A549 (cell line): ENCODE measurements at regions not wholly inside any gene's neighbourhood (a gene's known extent, or its start where the extent isn't known, plus 50 kb on each side); places are given as distances from the start of the nearest gene placed in this dataset.
"Not testable (repeated sequence)": the region's sequence is repeated elsewhere in the genome, so short reads cannot be mapped to it uniquely, and the experiment has no call there.

ENCODE experiments used
- ATAC-seq, 2 experiments: fragments of 200-7000 bp in 1 of 2; fragments of >200 bp in 1 of 2; cut with Nextera tagmentation in 1 of 2; cut with Tn5 transposase in 1 of 2; 3 replicates each; pipeline versions ENCODE4 v1.8.0 to v1.9.1; 2018 to 2020; ENCODE audit warnings: mild to moderate bottlenecking in 1 of 2, moderate library complexity in 1 of 2
- CTCF ChIA-PET: fragments of 300-600 bp; sonication (Branson Sonifier 250); formaldehyde crosslinking; extraction: SDS; loops from one replicate; lab custom pipeline; 2021; ENCODE audit warnings: antibody characterized with exemption, inconsistent platforms; lab: Yijun Ruan, JAX
- POLR2A ChIA-PET: fragments of 350-600 bp; formaldehyde crosslinking; extraction: SDS; loops from one replicate; lab custom pipeline; 2021; ENCODE audit warnings: antibody characterized with exemption, inconsistent platforms; lab: Yijun Ruan, JAX
- DNase-seq, 2 experiments: peaks; one replicate each; pipeline versions ENCODE4 v3.0.0 to v3.0.0-alpha.2; 2011 to 2016; ENCODE audit warnings: low read depth in 1 of 2, low spot score in 1 of 2
- FAIRE-seq: peaks from 2 replicates; lab custom pipeline; 2011; peaks lifted over from hg19 to GRCh38; lab: Jason Lieb, UNC
- H3K27ac ChIP-seq, 2 experiments: fragments of >200 bp; sonication (Bioruptor Twin); formaldehyde crosslinking; 3 replicates each; pipeline ENCODE4 v1.5.1; 2016 to 2017
- H3K4me1 ChIP-seq: fragments of >200 bp; sonication (Bioruptor Twin); formaldehyde crosslinking; 3 replicates; pipeline ENCODE4 v1.6.1; 2016
- H3K4me2 ChIP-seq: fragments of >200 bp; sonication (Bioruptor Twin); formaldehyde crosslinking; 3 replicates; pipeline ENCODE4 v1.6.1; 2016
- H3K4me3 ChIP-seq: fragments of >200 bp; sonication (Bioruptor Twin); formaldehyde crosslinking; 3 replicates; pipeline ENCODE4 v1.5.1; 2016
- H3K9me3 ChIP-seq: fragments of >200 bp; sonication (Bioruptor Twin); formaldehyde crosslinking; 3 replicates; pipeline ENCODE4 v1.6.1; 2016
- BHLHE40 ChIP-seq: IDR thresholded peaks from 2 replicates; pipeline ENCODE4 v1.6.1; 2012; ENCODE audit warnings: low read depth, low read length, inconsistent platforms
- CBX2 ChIP-seq: fragments of 200-600 bp; sonication (generic); IDR thresholded peaks from 2 replicates; pipeline ENCODE4 v1.6.1; 2016; ENCODE audit warnings: low read depth, mild to moderate bottlenecking, borderline replicate concordance
- CHD2 ChIP-seq: fragments of 150-350 bp; IDR thresholded peaks from 2 replicates; pipeline ENCODE4 v1.6.1; 2014; ENCODE audit warnings: low read length; ENCODE audit not compliant: partially characterized antibody
- ESRRA ChIP-seq: fragments of 150-350 bp; IDR thresholded peaks from 2 replicates; pipeline ENCODE4 v1.6.1; 2014; ENCODE audit warnings: mild to moderate bottlenecking, low read length, borderline replicate concordance
- FOSB ChIP-seq: fragments of 250-450 bp; sonication (Bioruptor Pico); IDR thresholded peaks from 2 replicates; pipeline ENCODE4 v1.5.0; 2020; ENCODE audit warnings: mild to moderate bottlenecking, moderate library complexity
- FOSL2 ChIP-seq, 2 experiments: fragments of 450-650 bp in 1 of 2; fragments of >200 bp in 1 of 2; sonication (Bioruptor Twin) in 1 of 2; formaldehyde crosslinking; IDR thresholded peaks; 2 replicates each; pipeline versions ENCODE4 v1.5.0 to v1.6.1; 2016 to 2020; ENCODE audit warnings: mild to moderate bottlenecking in 1 of 2, moderate library complexity in 1 of 2
- GATA3 ChIP-seq: IDR thresholded peaks from 2 replicates; pipeline ENCODE4 v1.6.1; 2012; ENCODE audit warnings: borderline replicate concordance
- HDAC2 ChIP-seq: fragments of 200-600 bp; sonication (generic); IDR thresholded peaks from 2 replicates; pipeline ENCODE4 v1.6.1; 2016
- HES2 ChIP-seq: fragments of >200 bp; sonication (Bioruptor Twin); formaldehyde crosslinking; IDR thresholded peaks from 2 replicates; pipeline ENCODE4 v1.6.1; 2016
- JUNB ChIP-seq: fragments of >200 bp; sonication (Bioruptor Twin); formaldehyde crosslinking; IDR thresholded peaks from 2 replicates; pipeline ENCODE4 v1.6.1; 2016
- KDM1A ChIP-seq: fragments of 200-600 bp; sonication (generic); IDR thresholded peaks from 2 replicates; pipeline ENCODE4 v1.6.1; 2016; ENCODE audit warnings: low read depth, mild to moderate bottlenecking
- MAZ ChIP-seq: fragments of 150-350 bp; IDR thresholded peaks from 2 replicates; pipeline ENCODE4 v1.6.1; 2014; ENCODE audit warnings: antibody characterized with exemption, low read depth, low read length, borderline replicate concordance
- MYC ChIP-seq: IDR thresholded peaks from 2 replicates; pipeline ENCODE4 v1.6.1; 2012; ENCODE audit warnings: mild to moderate bottlenecking, inconsistent platforms, low read length, improper control_type of control experiment, borderline replicate concordance
- NFE2L2 ChIP-seq: fragments of 150-350 bp; conservative IDR thresholded peaks from 2 replicates; pipeline ENCODE4 v1.6.1; 2014; ENCODE audit warnings: low read length
- NPAS2 ChIP-seq: fragments of 250-450 bp; sonication (Bioruptor Pico); IDR thresholded peaks from 2 replicates; pipeline ENCODE4 v1.8.0; 2022; ENCODE audit warnings: mild to moderate bottlenecking, moderate library complexity, borderline replicate concordance
- PBX3 ChIP-seq: IDR thresholded peaks from 2 replicates; pipeline ENCODE4 v1.6.1; 2012
- PHF8 ChIP-seq: fragments of 200-600 bp; sonication (generic); IDR thresholded peaks from 2 replicates; pipeline ENCODE4 v1.6.1; 2016; ENCODE audit warnings: low read depth, mild to moderate bottlenecking, antibody characterized with exemption, moderate library complexity, borderline replicate concordance
- POLR2AphosphoS2 ChIP-seq: conservative IDR thresholded peaks from 2 replicates; pipeline ENCODE4 v1.6.1; 2012; ENCODE audit warnings: low read length, improper control_type of control experiment, inconsistent platforms
- RARB ChIP-seq: fragments of 250-450 bp; sonication (Bioruptor Pico); IDR thresholded peaks from 2 replicates; pipeline ENCODE4 v1.8.0; 2021; ENCODE audit warnings: mild to moderate bottlenecking, moderate library complexity
- RFX5 ChIP-seq: fragments of 450-650 bp; IDR thresholded peaks from 2 replicates; pipeline ENCODE4 v1.7.1; 2014; ENCODE audit warnings: antibody characterized with exemption, mild to moderate bottlenecking, moderate library complexity
- ZFP36 ChIP-seq: fragments of 450-650 bp; IDR thresholded peaks from 2 replicates; pipeline ENCODE4 v1.6.1; 2014; ENCODE audit warnings: borderline replicate concordance; ENCODE audit not compliant: partially characterized antibody
- ZSCAN20 ChIP-seq: fragments of 250-450 bp; sonication (Bioruptor Pico); IDR thresholded peaks from 2 replicates; pipeline ENCODE4 v1.8.0; 2022; ENCODE audit warnings: mild to moderate bottlenecking, moderate library complexity
- WGBS: methylation state at CpG from one replicate; pipeline ENCODE4 v1.1.6; 2017; ENCODE audit errors: missing lambda C conversion rate; 5-methylcytosine and 5-hydroxymethylcytosine counted together
- TF ChIP-seq, protein P1 (sequence below): fragments of 150-350 bp; IDR thresholded peaks from 2 replicates; pipeline ENCODE4 v1.6.1; 2014; ENCODE audit warnings: low read depth, mild to moderate bottlenecking, low read length
- TF ChIP-seq, protein P2 (sequence below): IDR thresholded peaks from 2 replicates; pipeline ENCODE4 v1.6.1; 2012
- TF ChIP-seq, protein P3 (sequence below): fragments of 450-650 bp; IDR thresholded peaks from 2 replicates; pipeline ENCODE4 v1.6.1; 2014; ENCODE audit warnings: antibody characterized with exemption

GRCh38 chr4:128540122-128540521, 252.5 kb upstream of the PGRMC2 start:
- ChIA-PET POLR2A (no interaction called here), CTCF (interaction anchor here (1.9 kb wide), 1 partner anchor 85 kb away, joined by 7 read pairs; no protein-coding TSS in a partner anchor)
- TF ChIP-seq, protein P1, sequence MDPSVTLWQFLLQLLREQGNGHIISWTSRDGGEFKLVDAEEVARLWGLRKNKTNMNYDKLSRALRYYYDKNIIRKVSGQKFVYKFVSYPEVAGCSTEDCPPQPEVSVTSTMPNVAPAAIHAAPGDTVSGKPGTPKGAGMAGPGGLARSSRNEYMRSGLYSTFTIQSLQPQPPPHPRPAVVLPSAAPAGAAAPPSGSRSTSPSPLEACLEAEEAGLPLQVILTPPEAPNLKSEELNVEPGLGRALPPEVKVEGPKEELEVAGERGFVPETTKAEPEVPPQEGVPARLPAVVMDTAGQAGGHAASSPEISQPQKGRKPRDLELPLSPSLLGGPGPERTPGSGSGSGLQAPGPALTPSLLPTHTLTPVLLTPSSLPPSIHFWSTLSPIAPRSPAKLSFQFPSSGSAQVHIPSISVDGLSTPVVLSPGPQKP = no peak
- TF ChIP-seq BHLHE40 (no peak), POLR2AphosphoS2 (no peak), ZSCAN20 (CRISPR knock-in tag) (no peak), FOSB (no peak), JUNB (no peak)
- ATAC-seq (no peak), DNase-seq (no peak), FAIRE-seq (no peak)
- Histone ChIP-seq H3K4me2 (no peak overlapping the region), H3K27ac (peak overlapping the region in 1 of 2 experiments; percentile 51; a peak in 2 of 6 replicates), H3K4me1 (no peaks in the 10 kb centered on the region), H3K9me3 (no peaks in the 10 kb centered on the region; the same call in 1 of the 3 replicates), H3K4me3 (no peak overlapping the region)
- 77% methylated on average over 3 of the region's 3 CpGs for WGBS

DNA sequence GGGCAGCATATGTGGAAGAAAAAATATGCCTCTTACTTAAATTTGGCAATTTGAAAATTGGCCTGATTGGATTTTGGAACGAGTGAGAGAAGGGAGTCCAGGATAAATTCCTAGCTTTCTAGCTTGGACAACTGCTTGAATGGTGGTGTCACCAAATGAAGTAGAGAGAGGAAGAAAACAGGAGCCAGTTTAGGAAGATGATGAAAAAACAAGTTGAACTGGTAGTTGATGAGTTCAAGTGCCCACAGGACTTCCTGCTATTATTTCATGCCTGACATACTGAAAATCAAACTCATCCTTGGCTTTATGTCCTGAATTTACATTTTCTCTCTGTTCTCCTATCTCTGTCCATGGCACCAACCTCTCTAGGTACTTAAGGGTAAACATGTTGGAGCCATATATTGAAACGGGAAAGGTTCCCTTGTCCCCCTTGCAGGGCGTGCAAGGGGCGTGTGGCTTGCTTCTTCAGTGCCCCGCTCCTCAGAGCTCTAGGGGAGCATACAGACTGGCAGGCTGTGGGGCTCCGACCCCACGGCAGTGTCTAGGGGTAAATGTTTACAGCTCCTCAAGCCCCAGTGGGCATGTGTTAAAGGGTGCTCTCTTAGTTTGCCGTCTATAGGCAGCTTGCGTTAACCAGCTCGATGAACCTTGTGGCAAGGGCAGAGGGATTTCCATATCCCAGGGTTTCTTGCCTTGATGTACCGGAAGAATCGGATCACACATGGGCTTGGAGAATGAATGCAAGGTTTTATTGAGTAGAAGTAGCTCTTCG, 250.7 kb upstream of the PGRMC2 start:
- WGBS = 94% methylated on average over 10 of the region's 13 CpGs
- Histone ChIP-seq H3K9me3 (peaks cover 3% of the 10 kb centered on the region; the same call in 2 of the 3 replicates), H3K4me1 (no peaks in the 10 kb centered on the region), H3K4me2 (no peak overlapping the region), H3K27ac (peak overlapping the region in 1 of 2 experiments; percentile 48; a peak in 3 of 6 replicates), H3K4me3 (no peak overlapping the region)
- FAIRE-seq (no peak), DNase-seq (no peak), ATAC-seq (no peak)
- ChIA-PET CTCF (interaction anchor here (1.3 kb wide), 1 partner anchor 14 kb away, joined by 3 read pairs; no protein-coding TSS in a partner anchor), POLR2A (interaction anchor here (0.6 kb wide), 1 partner anchor 15 kb away, joined by 3 read pairs; no protein-coding TSS in a partner anchor)
- TF ChIP-seq KDM1A (no peak), ESRRA (no peak), MYC (no peak), BHLHE40 (no peak), HDAC2 (no peak), FOSL2 (IDR thresholded peaks at IDR 0.05) (no peak), FOSL2 (CRISPR knock-in tag; IDR thresholded peaks at IDR 0.05) (no peak), HES2 (no peak), NPAS2 (CRISPR knock-in tag) (no peak), CHD2 (no peak)

- no peak for ATAC-seq
- Histone ChIP-seq H3K27ac (peak overlapping the region in 1 of 2 experiments; percentile 28; a peak in 2 of 6 replicates), H3K4me2 (no peak overlapping the region), H3K4me3 (no peak overlapping the region), H3K9me3 (peaks cover 3% of the 10 kb centered on the region; the same call in 2 of the 3 replicates), H3K4me1 (no peaks in the 10 kb centered on the region)
- ChIA-PET CTCF (interaction anchor here (0.8 kb wide), 1 partner anchor 273 kb away, joined by 3 read pairs; the partner anchor contains the start of gene JADE1), POLR2A (no interaction called here)
- no peak for FAIRE-seq
- TF ChIP-seq NFE2L2 (no peak), GATA3 (no peak), MAZ (no peak), PBX3 (no peak), RFX5 (no peak), RARB (no peak), PHF8 (no peak), ZFP36 (no peak), NPAS2 (CRISPR knock-in tag) (no peak), CBX2 (no peak), FOSL2 (IDR thresholded peaks at IDR 0.05) (no peak), FOSL2 (CRISPR knock-in tag; IDR thresholded peaks at IDR 0.05) (no peak)
- TF ChIP-seq, protein P2, sequence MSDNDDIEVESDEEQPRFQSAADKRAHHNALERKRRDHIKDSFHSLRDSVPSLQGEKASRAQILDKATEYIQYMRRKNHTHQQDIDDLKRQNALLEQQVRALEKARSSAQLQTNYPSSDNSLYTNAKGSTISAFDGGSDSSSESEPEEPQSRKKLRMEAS = no peak
- TF ChIP-seq, protein P3, sequence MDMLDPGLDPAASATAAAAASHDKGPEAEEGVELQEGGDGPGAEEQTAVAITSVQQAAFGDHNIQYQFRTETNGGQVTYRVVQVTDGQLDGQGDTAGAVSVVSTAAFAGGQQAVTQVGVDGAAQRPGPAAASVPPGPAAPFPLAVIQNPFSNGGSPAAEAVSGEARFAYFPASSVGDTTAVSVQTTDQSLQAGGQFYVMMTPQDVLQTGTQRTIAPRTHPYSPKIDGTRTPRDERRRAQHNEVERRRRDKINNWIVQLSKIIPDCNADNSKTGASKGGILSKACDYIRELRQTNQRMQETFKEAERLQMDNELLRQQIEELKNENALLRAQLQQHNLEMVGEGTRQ = no peak
- TF ChIP-seq, protein P1 = no peak
- WGBS = 89% methylated on average over 1 of the region's 1 CpG
- DNase-seq = no peak
Observed at GRCh38 chr4:128536746-128537145, 249.1 kb upstream of the PGRMC2 start.

DNA sequence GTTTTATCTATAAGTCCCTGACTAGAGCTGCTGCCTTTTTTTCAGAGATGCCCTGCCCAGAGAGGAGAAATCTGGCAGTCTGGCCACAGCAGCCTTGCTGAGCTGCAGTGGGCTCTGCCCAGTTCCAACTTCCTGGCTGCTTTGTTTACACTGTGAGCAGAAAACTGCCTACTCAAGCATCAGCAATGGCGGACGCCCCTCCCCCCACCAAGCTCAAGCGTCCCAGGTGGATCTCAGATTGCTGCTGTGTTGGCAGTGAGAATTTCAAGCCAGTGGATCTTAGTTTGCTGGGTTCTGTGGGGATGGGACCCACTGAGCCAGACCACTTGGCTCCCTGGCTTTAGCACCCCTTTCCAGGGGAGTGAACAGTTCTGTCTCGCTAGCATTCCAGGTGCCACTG, 247.9 kb upstream of the PGRMC2 start:
- CTCF ChIA-PET = interaction anchor here (1.5 kb wide), 1 partner anchor 16 kb away, joined by 3 read pairs; no protein-coding TSS in a partner anchor
- FAIRE-seq, H3K4me1 ChIP-seq, H3K9me3 ChIP-seq, DNase-seq, H3K4me3 ChIP-seq, H3K4me2 ChIP-seq, POLR2A ChIA-PET, ATAC-seq: not testable (repeated sequence)
- 92% methylated on average over 1 of the region's 4 CpGs for WGBS
- H3K27ac ChIP-seq = peak overlapping the region; percentile 22 to 57; a peak in 2 of 6 replicates
